HG03159 (cell line): ENCODE measurements at regions not wholly inside any gene's neighbourhood (a gene's known extent, or its start where the extent isn't known, plus 50 kb on each side); places are given as distances from the start of the nearest gene placed in this dataset.
"Not testable (repeated sequence)": the region's sequence is repeated elsewhere in the genome, so short reads cannot be mapped to it uniquely, and the experiment has no call there.

Experiments
- ATAC-seq: cut with Tn5 transposase; IDR thresholded peaks from one replicate; pipeline ENCODE4 v1.9.1; 2021; ENCODE audit warnings: mild to moderate bottlenecking, moderate library complexity; ENCODE audit not compliant: unreplicated experiment

- ATAC-seq = no peak
Measured at GRCh38 chr4:67333664-67334063, 211.6 kb downstream of the CENPC start.

GRCh38 chr4:67332627-67333026 is 212.7 kb downstream of the CENPC start:
- peak; percentile 87 for ATAC-seq

- ATAC-seq = no peak
Measured at GRCh38 chr4:67328393-67328792, 216.9 kb downstream of the CENPC start.

GRCh38 chr4:67328018-67328278 is 217.4 kb downstream of the CENPC start:
- no peak for ATAC-seq

- ATAC-seq = peak; percentile 96
Measured at GRCh38 chr4:67327245-67328017, 217.9 kb downstream of the CENPC start.

- ATAC-seq = no peak
Measured at GRCh38 chr4:67325791-67326190, 219.5 kb downstream of the CENPC start.

GRCh38 chr4:67320645-67321044 is 224.7 kb downstream of the CENPC start:
- ATAC-seq = no peak

- ATAC-seq = not testable (repeated sequence)
Measured at GRCh38 chr4:67319607-67320006, 225.7 kb downstream of the CENPC start.

- not testable (repeated sequence) for ATAC-seq
Measured at GRCh38 chr4:67300497-67301185, 244.7 kb downstream of the CENPC start.

- ATAC-seq = no peak
Measured at GRCh38 chr4:67292636-67293035, 252.7 kb downstream of the CENPC start.

- ATAC-seq = no peak
Measured at GRCh38 chr4:67292045-67292444, 253.3 kb downstream of the CENPC start.

- ATAC-seq = no peak
Measured at GRCh38 chr4:67291644-67292043, 253.7 kb downstream of the CENPC start.

GRCh38 chr4:67288964-67289363 is 256.3 kb downstream of the CENPC start:
- ATAC-seq = peak; percentile 69

GRCh38 chr4:67286724-67287123 is 258.6 kb downstream of the CENPC start:
- ATAC-seq = no peak

GRCh38 chr4:67282749-67283148 is 262.6 kb downstream of the CENPC start:
- ATAC-seq = no peak

- ATAC-seq = no peak
Measured at GRCh38 chr4:67275179-67275750, 270.0 kb downstream of the CENPC start.

- ATAC-seq = not testable (repeated sequence)
Measured at GRCh38 chr4:67274671-67275070, 270.6 kb downstream of the CENPC start.

- no peak for ATAC-seq
Measured at GRCh38 chr4:67273666-67274065, 271.6 kb downstream of the CENPC start.

GRCh38 chr4:67261971-67262370 is 283.3 kb downstream of the CENPC start:
- no peak for ATAC-seq

GRCh38 chr4:67256388-67257043 is 288.8 kb downstream of the CENPC start:
- ATAC-seq = no peak

- ATAC-seq = no peak
Measured at GRCh38 chr4:67250131-67250896, 295.0 kb downstream of the CENPC start.
